A549 (cell line): ENCODE measurements at regions not wholly inside any gene's neighbourhood (a gene's known extent, or its start where the extent isn't known, plus 50 kb on each side); places are given as distances from the start of the nearest gene placed in this dataset.

Source experiments
- ATAC-seq, 2 experiments: fragments of 200-7000 bp in 1 of 2; fragments of >200 bp in 1 of 2; cut with Nextera tagmentation in 1 of 2; cut with Tn5 transposase in 1 of 2; 3 replicates each; pipeline versions ENCODE4 v1.8.0 to v1.9.1; 2018 to 2020; ENCODE audit warnings: mild to moderate bottlenecking in 1 of 2, moderate library complexity in 1 of 2
- CTCF ChIA-PET: fragments of 300-600 bp; sonication (Branson Sonifier 250); formaldehyde crosslinking; extraction: SDS; loops from one replicate; lab custom pipeline; 2021; ENCODE audit warnings: antibody characterized with exemption, inconsistent platforms; lab: Yijun Ruan, JAX
- POLR2A ChIA-PET: fragments of 350-600 bp; formaldehyde crosslinking; extraction: SDS; loops from one replicate; lab custom pipeline; 2021; ENCODE audit warnings: antibody characterized with exemption, inconsistent platforms; lab: Yijun Ruan, JAX
- DNase-seq, 2 experiments: peaks; one replicate each; pipeline versions ENCODE4 v3.0.0 to v3.0.0-alpha.2; 2011 to 2016; ENCODE audit warnings: low read depth in 1 of 2, low spot score in 1 of 2
- FAIRE-seq: peaks from 2 replicates; lab custom pipeline; 2011; peaks lifted over from hg19 to GRCh38; lab: Jason Lieb, UNC
- H3K27ac ChIP-seq, 2 experiments: fragments of >200 bp; sonication (Bioruptor Twin); formaldehyde crosslinking; 3 replicates each; pipeline ENCODE4 v1.5.1; 2016 to 2017
- H3K4me1 ChIP-seq: fragments of >200 bp; sonication (Bioruptor Twin); formaldehyde crosslinking; 3 replicates; pipeline ENCODE4 v1.6.1; 2016
- H3K4me2 ChIP-seq: fragments of >200 bp; sonication (Bioruptor Twin); formaldehyde crosslinking; 3 replicates; pipeline ENCODE4 v1.6.1; 2016
- H3K4me3 ChIP-seq: fragments of >200 bp; sonication (Bioruptor Twin); formaldehyde crosslinking; 3 replicates; pipeline ENCODE4 v1.5.1; 2016
- H3K9me3 ChIP-seq: fragments of >200 bp; sonication (Bioruptor Twin); formaldehyde crosslinking; 3 replicates; pipeline ENCODE4 v1.6.1; 2016
- BHLHE40 ChIP-seq: IDR thresholded peaks from 2 replicates; pipeline ENCODE4 v1.6.1; 2012; ENCODE audit warnings: low read depth, low read length, inconsistent platforms
- CEBPB ChIP-seq, 2 experiments: fragments of >200 bp in 1 of 2; sonication (Bioruptor Twin) in 1 of 2; formaldehyde crosslinking in 1 of 2; IDR thresholded peaks; 2 replicates each; pipeline ENCODE4 v1.6.1; 2012 to 2016
- CHD2 ChIP-seq: fragments of 150-350 bp; IDR thresholded peaks from 2 replicates; pipeline ENCODE4 v1.6.1; 2014; ENCODE audit warnings: low read length; ENCODE audit not compliant: partially characterized antibody
- CHD4 ChIP-seq: fragments of 200-600 bp; sonication (generic); IDR thresholded peaks from 2 replicates; pipeline ENCODE4 v1.6.1; 2016; ENCODE audit warnings: antibody characterized with exemption, mild to moderate bottlenecking, borderline replicate concordance
- EHMT2 ChIP-seq: fragments of 200-600 bp; sonication (generic); IDR thresholded peaks from 2 replicates; pipeline ENCODE4 v1.6.1; 2016; ENCODE audit warnings: antibody characterized with exemption, low read depth, mild to moderate bottlenecking, moderate library complexity
- ESRRA ChIP-seq: fragments of 150-350 bp; IDR thresholded peaks from 2 replicates; pipeline ENCODE4 v1.6.1; 2014; ENCODE audit warnings: mild to moderate bottlenecking, low read length, borderline replicate concordance
- FOSB ChIP-seq: fragments of 250-450 bp; sonication (Bioruptor Pico); IDR thresholded peaks from 2 replicates; pipeline ENCODE4 v1.5.0; 2020; ENCODE audit warnings: mild to moderate bottlenecking, moderate library complexity
- FOSL2 ChIP-seq, 2 experiments: fragments of 450-650 bp in 1 of 2; fragments of >200 bp in 1 of 2; sonication (Bioruptor Twin) in 1 of 2; formaldehyde crosslinking; IDR thresholded peaks; 2 replicates each; pipeline versions ENCODE4 v1.5.0 to v1.6.1; 2016 to 2020; ENCODE audit warnings: mild to moderate bottlenecking in 1 of 2, moderate library complexity in 1 of 2
- HEYL ChIP-seq: fragments of 250-450 bp; sonication (Bioruptor Pico); IDR thresholded peaks from 2 replicates; pipeline ENCODE4 v1.8.0; 2021; ENCODE audit warnings: mild to moderate bottlenecking, moderate library complexity
- HOXB13 ChIP-seq: fragments of 250-450 bp; sonication (Bioruptor Pico); IDR thresholded peaks from 2 replicates; pipeline ENCODE4 v1.5.0; 2020; ENCODE audit warnings: low read depth, mild to moderate bottlenecking, moderate library complexity
- HOXB5 ChIP-seq: fragments of 250-450 bp; sonication (Bioruptor Pico); IDR thresholded peaks from 2 replicates; pipeline ENCODE4 v1.5.0; 2020; ENCODE audit warnings: mild to moderate bottlenecking, moderate library complexity
- KDM1A ChIP-seq: fragments of 200-600 bp; sonication (generic); IDR thresholded peaks from 2 replicates; pipeline ENCODE4 v1.6.1; 2016; ENCODE audit warnings: low read depth, mild to moderate bottlenecking
- KDM5A ChIP-seq: fragments of 200-600 bp; sonication (generic); IDR thresholded peaks from 2 replicates; pipeline ENCODE4 v1.6.1; 2016; ENCODE audit warnings: antibody characterized with exemption, mild to moderate bottlenecking
- NR3C1 ChIP-seq: fragments of >200 bp; sonication (Bioruptor Twin); formaldehyde crosslinking; IDR thresholded peaks from 3 replicates; pipeline ENCODE4 v1.6.1; 2017
- POLR2A ChIP-seq: IDR thresholded peaks from 2 replicates; pipeline ENCODE4 v1.6.1; 2012; ENCODE audit warnings: mild to moderate bottlenecking, low read length
- RAD21 ChIP-seq, 2 experiments: fragments of >200 bp in 1 of 2; sonication (Bioruptor Twin) in 1 of 2; formaldehyde crosslinking in 1 of 2; IDR thresholded peaks in 1 of 2; conservative IDR thresholded peaks in 1 of 2; 2 replicates in 1 of 2; 3 replicates in 1 of 2; pipeline ENCODE4 v1.6.1; 2012 to 2018; ENCODE audit warnings: inconsistent platforms in 1 of 2
- RARB ChIP-seq: fragments of 250-450 bp; sonication (Bioruptor Pico); IDR thresholded peaks from 2 replicates; pipeline ENCODE4 v1.8.0; 2021; ENCODE audit warnings: mild to moderate bottlenecking, moderate library complexity
- ZNF302 ChIP-seq: fragments of 250-450 bp; sonication (Bioruptor Pico); IDR thresholded peaks from 2 replicates; pipeline ENCODE4 v1.9.0; 2021; ENCODE audit warnings: inconsistent platforms, mild to moderate bottlenecking, moderate library complexity
- WGBS: methylation state at CpG from one replicate; pipeline ENCODE4 v1.1.6; 2017; ENCODE audit errors: missing lambda C conversion rate; 5-methylcytosine and 5-hydroxymethylcytosine counted together
- TF ChIP-seq, protein P1 (sequence below): fragments of 250-450 bp; sonication (Bioruptor Pico); IDR thresholded peaks from 2 replicates; pipeline ENCODE4 v1.5.0; 2020; ENCODE audit warnings: low read depth, mild to moderate bottlenecking, moderate library complexity
- TF ChIP-seq, protein P2 (sequence below): fragments of >200 bp; sonication (Bioruptor Twin); formaldehyde crosslinking; IDR thresholded peaks from 3 replicates; pipeline ENCODE4 v1.6.1; 2016
- TF ChIP-seq, protein P3 (sequence below): fragments of >200 bp; sonication (Bioruptor Twin); formaldehyde crosslinking; IDR thresholded peaks from 3 replicates; pipeline ENCODE4 v1.5.1; 2016
- TF ChIP-seq, protein P4 (sequence below): IDR thresholded peaks from 2 replicates; pipeline ENCODE4 v1.6.1; 2012

DNA sequence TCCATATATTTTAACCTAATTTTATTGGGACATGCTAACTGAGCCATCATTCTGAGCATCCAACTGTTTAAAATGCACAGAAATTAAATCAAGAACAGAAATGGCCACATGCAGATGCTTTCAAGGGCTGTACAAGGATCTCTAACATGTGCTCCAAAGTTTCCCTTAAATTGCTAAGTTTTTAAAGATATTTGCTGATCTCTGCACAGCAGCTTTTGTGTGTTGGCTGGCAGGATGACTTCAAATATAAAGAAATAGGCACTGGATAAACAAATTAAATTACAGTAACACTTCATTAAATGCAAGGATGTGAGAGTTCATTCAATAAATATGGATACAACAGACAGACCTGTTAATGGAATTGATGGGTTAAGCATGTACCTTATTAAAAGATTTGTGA, 148.0 kb upstream of the MEOX2 start:
- DNase-seq = no peak
- Histone ChIP-seq H3K4me3 (no peak overlapping the region), H3K27ac (no peak overlapping the region), H3K4me1 (no peaks in the 10 kb centered on the region), H3K9me3 (no peaks in the 10 kb centered on the region), H3K4me2 (no peak overlapping the region)
- no peak for ATAC-seq
- TF ChIP-seq RAD21 (conservative IDR thresholded peaks at IDR 0.05 in 1 of 2, IDR thresholded peaks at IDR 0.05 in 1 of 2) = no peak
- TF ChIP-seq CEBPB (IDR thresholded peaks at IDR 0.05) = no peak
- no peak for TF ChIP-seq ZNF302 (CRISPR knock-in tag)
- no peak for TF ChIP-seq KDM1A
- no peak for TF ChIP-seq ESRRA
- no peak for TF ChIP-seq HOXB5
- TF ChIP-seq FOSB (CRISPR knock-in tag) = no peak
- TF ChIP-seq RARB (CRISPR knock-in tag) = no peak
- TF ChIP-seq, protein P1, sequence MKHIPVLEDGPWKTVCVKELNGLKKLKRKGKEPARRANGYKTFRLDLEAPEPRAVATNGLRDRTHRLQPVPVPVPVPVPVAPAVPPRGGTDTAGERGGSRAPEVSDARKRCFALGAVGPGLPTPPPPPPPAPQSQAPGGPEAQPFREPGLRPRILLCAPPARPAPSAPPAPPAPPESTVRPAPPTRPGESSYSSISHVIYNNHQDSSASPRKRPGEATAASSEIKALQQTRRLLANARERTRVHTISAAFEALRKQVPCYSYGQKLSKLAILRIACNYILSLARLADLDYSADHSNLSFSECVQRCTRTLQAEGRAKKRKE = no peak
- no peak for TF ChIP-seq BHLHE40
- TF ChIP-seq, protein P2, sequence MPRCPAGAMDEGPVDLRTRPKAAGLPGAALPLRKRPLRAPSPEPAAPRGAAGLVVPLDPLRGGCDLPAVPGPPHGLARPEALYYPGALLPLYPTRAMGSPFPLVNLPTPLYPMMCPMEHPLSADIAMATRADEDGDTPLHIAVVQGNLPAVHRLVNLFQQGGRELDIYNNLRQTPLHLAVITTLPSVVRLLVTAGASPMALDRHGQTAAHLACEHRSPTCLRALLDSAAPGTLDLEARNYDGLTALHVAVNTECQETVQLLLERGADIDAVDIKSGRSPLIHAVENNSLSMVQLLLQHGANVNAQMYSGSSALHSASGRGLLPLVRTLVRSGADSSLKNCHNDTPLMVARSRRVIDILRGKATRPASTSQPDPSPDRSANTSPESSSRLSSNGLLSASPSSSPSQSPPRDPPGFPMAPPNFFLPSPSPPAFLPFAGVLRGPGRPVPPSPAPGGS = no peak
- no peak for TF ChIP-seq NR3C1
- TF ChIP-seq FOSL2 (IDR thresholded peaks at IDR 0.05) = no peak
- no peak for TF ChIP-seq FOSL2 (CRISPR knock-in tag; IDR thresholded peaks at IDR 0.05)
- ChIA-PET CTCF (no interaction called here), POLR2A (no interaction called here)
- no peak for FAIRE-seq

DNA sequence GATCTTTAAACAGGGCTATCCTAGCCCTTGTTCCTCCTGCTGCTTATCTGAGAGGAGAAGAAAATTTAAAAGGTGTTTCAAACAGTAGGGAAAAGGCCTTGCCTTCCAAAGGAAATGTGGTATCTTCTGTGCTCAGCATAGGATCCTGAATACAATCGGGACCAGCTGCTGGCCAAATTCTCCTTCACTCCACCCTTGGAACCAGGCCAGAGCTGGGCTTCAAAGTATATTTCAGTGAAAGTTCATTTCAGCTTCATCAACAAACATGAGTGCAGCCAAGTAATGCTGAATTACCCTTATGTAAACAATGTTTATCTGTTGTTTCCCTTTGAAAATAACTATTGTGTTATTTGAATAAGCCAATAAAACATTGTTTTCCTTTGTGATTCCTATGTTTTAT, 146.5 kb upstream of the MEOX2 start:
- TF ChIP-seq, protein P1 = no peak
- TF ChIP-seq, protein P2 = no peak
- TF ChIP-seq, protein P3, sequence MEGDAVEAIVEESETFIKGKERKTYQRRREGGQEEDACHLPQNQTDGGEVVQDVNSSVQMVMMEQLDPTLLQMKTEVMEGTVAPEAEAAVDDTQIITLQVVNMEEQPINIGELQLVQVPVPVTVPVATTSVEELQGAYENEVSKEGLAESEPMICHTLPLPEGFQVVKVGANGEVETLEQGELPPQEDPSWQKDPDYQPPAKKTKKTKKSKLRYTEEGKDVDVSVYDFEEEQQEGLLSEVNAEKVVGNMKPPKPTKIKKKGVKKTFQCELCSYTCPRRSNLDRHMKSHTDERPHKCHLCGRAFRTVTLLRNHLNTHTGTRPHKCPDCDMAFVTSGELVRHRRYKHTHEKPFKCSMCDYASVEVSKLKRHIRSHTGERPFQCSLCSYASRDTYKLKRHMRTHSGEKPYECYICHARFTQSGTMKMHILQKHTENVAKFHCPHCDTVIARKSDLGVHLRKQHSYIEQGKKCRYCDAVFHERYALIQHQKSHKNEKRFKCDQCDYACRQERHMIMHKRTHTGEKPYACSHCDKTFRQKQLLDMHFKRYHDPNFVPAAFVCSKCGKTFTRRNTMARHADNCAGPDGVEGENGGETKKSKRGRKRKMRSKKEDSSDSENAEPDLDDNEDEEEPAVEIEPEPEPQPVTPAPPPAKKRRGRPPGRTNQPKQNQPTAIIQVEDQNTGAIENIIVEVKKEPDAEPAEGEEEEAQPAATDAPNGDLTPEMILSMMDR = no peak
- TF ChIP-seq CHD2 (no peak), HOXB13 (CRISPR knock-in tag) (no peak), HEYL (CRISPR knock-in tag) (no peak), KDM1A (no peak), KDM5A (no peak), POLR2A (no peak), EHMT2 (no peak), CHD4 (no peak)
- TF ChIP-seq, protein P4, sequence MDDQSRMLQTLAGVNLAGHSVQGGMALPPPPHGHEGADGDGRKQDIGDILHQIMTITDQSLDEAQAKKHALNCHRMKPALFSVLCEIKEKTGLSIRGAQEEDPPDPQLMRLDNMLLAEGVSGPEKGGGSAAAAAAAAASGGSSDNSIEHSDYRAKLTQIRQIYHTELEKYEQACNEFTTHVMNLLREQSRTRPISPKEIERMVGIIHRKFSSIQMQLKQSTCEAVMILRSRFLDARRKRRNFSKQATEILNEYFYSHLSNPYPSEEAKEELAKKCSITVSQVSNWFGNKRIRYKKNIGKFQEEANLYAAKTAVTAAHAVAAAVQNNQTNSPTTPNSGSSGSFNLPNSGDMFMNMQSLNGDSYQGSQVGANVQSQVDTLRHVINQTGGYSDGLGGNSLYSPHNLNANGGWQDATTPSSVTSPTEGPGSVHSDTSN = no peak
- H3K9me3 ChIP-seq = no peaks in the 10 kb centered on the region
- H3K27ac ChIP-seq = no peak overlapping the region
- 21% methylated on average over 1 of the region's 1 CpG for WGBS
- no peak for DNase-seq
- H3K4me2 ChIP-seq = no peak overlapping the region
- ChIA-PET POLR2A (no interaction called here), CTCF (no interaction called here)
- ATAC-seq = no peak
- no peak for FAIRE-seq
- H3K4me1 ChIP-seq = no peaks in the 10 kb centered on the region
- no peak overlapping the region for H3K4me3 ChIP-seq
